ENCODE measurements at regions not wholly inside any gene's neighbourhood (a gene's known extent, or its start where the extent isn't known, plus 50 kb on each side); places are given as distances from the start of the nearest gene placed in this dataset.
A peak's percentile ranks its signal among the peaks of the same experiment; 100 is the strongest.

DNA sequence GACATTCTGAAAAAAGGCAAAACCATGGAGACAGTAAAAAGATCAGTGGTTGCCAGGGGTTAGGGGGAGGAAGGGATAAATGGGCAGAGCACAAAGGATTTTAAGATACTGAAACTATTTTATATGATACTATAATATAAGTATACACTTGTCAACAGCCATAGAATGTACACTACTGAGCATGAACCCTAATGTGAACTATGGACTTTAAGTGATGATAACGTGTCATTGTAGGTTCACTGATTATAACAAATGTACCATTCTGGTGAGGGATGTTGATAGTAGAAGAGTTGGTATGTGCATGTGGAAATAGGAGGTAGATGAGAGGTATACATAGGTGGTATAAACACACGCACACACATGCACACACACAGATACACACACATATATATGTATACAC, 241.6 kb downstream of the NOL4 start:
- Histone ChIP-seq H3K27ac (ENCODE audit: low read depth) (no peak overlapping the region), H3K36me3 (ENCODE audit: insufficient read depth) (no peaks in the 10 kb centered on the region), H3K4me3 (ENCODE audit: low read depth, low read length) (no peak overlapping the region), H3K4me1 (ENCODE audit: insufficient read depth) (no peaks in the 10 kb centered on the region)
- no peak for DNase-seq (ENCODE audit: extremely low spot score)
- 91% methylated on average over 2 of the region's 2 CpGs for WGBS

- H3K4me3 ChIP-seq (ENCODE audit: low read depth, low read length) = no peak overlapping the region
- no peaks in the 10 kb centered on the region for H3K4me1 ChIP-seq (ENCODE audit: insufficient read depth)
- no peak overlapping the region for H3K27ac ChIP-seq (ENCODE audit: low read depth)
- H3K36me3 ChIP-seq (ENCODE audit: insufficient read depth) = no peaks in the 10 kb centered on the region
- no peak for DNase-seq (ENCODE audit: extremely low spot score)
Observed at GRCh38 chr18:33960417-33960816, 264.3 kb downstream of the NOL4 start.

- no peaks in the 10 kb centered on the region for H3K36me3 ChIP-seq (ENCODE audit: insufficient read depth)
- WGBS = 55% methylated on average over 2 of the region's 2 CpGs
- no peaks in the 10 kb centered on the region for H3K4me1 ChIP-seq (ENCODE audit: insufficient read depth)
- no peak overlapping the region for H3K27ac ChIP-seq (ENCODE audit: low read depth)
- no peak overlapping the region for H3K4me3 ChIP-seq (ENCODE audit: low read depth, low read length)
- DNase-seq (ENCODE audit: extremely low spot score) = no peak
Observed at GRCh38 chr18:33959609-33960008, 265.1 kb downstream of the NOL4 start.

DNA sequence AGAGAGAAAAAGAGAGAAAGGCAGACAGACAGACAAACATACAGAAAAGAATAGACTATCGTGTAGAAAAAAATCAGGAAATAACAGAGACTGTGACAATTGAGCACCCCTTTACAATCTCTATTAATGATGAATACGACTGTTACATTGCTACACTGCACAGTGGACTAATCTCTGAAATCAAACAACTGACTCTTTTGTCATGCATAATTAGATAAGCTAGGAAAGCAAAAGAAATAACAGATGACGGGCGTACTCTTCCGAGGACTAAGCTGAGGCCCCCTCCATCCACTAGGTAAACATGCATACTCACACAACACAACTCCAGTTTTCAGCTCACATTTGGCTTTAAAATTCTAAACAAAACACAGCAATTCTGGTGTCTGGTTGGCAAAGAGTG, 267.0 kb downstream of the NOL4 start:
- WGBS = 54% methylated on average over 5 of the region's 5 CpGs
- DNase-seq (ENCODE audit: extremely low spot score) = no peak

DNA sequence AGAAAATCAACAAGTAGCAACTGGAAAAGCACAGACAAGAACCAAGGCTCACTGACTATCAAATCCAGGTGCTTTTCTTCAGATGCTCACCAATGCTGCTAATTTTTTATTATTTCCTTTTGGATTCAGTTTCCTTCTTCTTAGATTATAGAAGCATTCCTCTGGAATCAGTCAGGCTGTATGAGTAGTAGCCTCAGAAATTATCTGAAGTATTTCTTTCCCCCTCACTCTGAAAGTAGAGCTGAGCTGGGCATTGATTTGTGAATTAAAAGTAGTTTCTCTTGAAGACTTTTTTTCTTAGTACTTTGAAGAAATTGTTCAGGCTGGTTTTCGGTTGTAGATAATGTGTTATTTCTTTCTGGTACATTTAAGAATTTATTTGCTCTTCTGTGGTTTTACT, 273.7 kb downstream of the NOL4 start:
- 69% methylated on average over 1 of the region's 1 CpG for WGBS

More for the DNA sequence above, 267.0 kb downstream of the NOL4 start:
- H3K4me3 ChIP-seq (ENCODE audit: low read depth, low read length) = no peak overlapping the region
- no peaks in the 10 kb centered on the region for H3K36me3 ChIP-seq (ENCODE audit: insufficient read depth)
- H3K27ac ChIP-seq (ENCODE audit: low read depth) = no peak overlapping the region
- H3K4me1 ChIP-seq (ENCODE audit: insufficient read depth) = no peaks in the 10 kb centered on the region

GRCh38 chr18:33946336-33946735, 278.4 kb downstream of the NOL4 start:
- WGBS = 82% methylated on average over 1 of the region's 1 CpG
- Histone ChIP-seq H3K4me3 (ENCODE audit: low read depth, low read length) (no peak overlapping the region), H3K27ac (ENCODE audit: low read depth) (no peak overlapping the region), H3K36me3 (ENCODE audit: insufficient read depth) (no peaks in the 10 kb centered on the region), H3K4me1 (ENCODE audit: insufficient read depth) (no peaks in the 10 kb centered on the region)
- DNase-seq (ENCODE audit: extremely low spot score) = no peak

More for the DNA sequence above, 273.7 kb downstream of the NOL4 start:
- no peak overlapping the region for H3K4me3 ChIP-seq (ENCODE audit: low read depth, low read length)
- no peaks in the 10 kb centered on the region for H3K36me3 ChIP-seq (ENCODE audit: insufficient read depth)
- no peaks in the 10 kb centered on the region for H3K4me1 ChIP-seq (ENCODE audit: insufficient read depth)
- H3K27ac ChIP-seq (ENCODE audit: low read depth) = no peak overlapping the region
- no peak for DNase-seq (ENCODE audit: extremely low spot score)

- H3K27ac ChIP-seq (ENCODE audit: low read depth) = no peak overlapping the region
- H3K4me3 ChIP-seq (ENCODE audit: low read depth, low read length) = no peak overlapping the region
- H3K4me1 ChIP-seq (ENCODE audit: insufficient read depth) = no peaks in the 10 kb centered on the region
- no peaks in the 10 kb centered on the region for H3K36me3 ChIP-seq (ENCODE audit: insufficient read depth)
- no peak for DNase-seq (ENCODE audit: extremely low spot score)
Observed at GRCh38 chr18:33944493-33944892, 280.2 kb downstream of the NOL4 start.

GRCh38 chr18:33937270-33937816, 287.4 kb downstream of the NOL4 start:
- H3K27ac ChIP-seq (ENCODE audit: low read depth) = no peak overlapping the region
- no peak overlapping the region for H3K4me3 ChIP-seq (ENCODE audit: low read depth, low read length)
- H3K4me1 ChIP-seq (ENCODE audit: insufficient read depth) = no peaks in the 10 kb centered on the region
- no peak for DNase-seq (ENCODE audit: extremely low spot score)
- H3K36me3 ChIP-seq (ENCODE audit: insufficient read depth) = no peaks in the 10 kb centered on the region

GRCh38 chr18:33934258-33934657, 290.5 kb downstream of the NOL4 start:
- DNase-seq (ENCODE audit: extremely low spot score) = no peak
- 71% methylated on average over 1 of the region's 1 CpG for WGBS
- H3K36me3 ChIP-seq (ENCODE audit: insufficient read depth) = no peaks in the 10 kb centered on the region
- H3K4me3 ChIP-seq (ENCODE audit: low read depth, low read length) = no peak overlapping the region
- no peaks in the 10 kb centered on the region for H3K4me1 ChIP-seq (ENCODE audit: insufficient read depth)
- H3K27ac ChIP-seq (ENCODE audit: low read depth) = no peak overlapping the region

DNA sequence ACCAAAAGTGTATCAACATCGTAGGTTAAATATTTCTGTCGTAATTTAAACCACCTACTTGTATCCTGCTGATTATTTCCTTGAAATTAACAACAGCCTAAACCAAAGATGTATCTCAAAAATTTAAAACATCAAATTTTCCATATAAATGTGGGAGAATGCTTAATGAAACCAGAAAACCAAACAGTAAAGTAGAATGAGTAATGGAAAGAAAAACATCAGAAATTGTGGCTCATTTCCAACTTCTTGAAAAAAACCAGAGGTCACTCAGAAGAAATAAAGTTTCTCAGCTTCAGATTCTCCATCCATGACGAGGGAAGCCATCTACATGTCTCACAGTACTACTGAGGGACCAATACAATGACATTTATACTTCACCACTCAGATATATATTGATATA, 296.5 kb downstream of the NOL4 start:
- H3K4me3 ChIP-seq (ENCODE audit: low read depth, low read length) = no peak overlapping the region
- no peaks in the 10 kb centered on the region for H3K36me3 ChIP-seq (ENCODE audit: insufficient read depth)
- H3K27ac ChIP-seq (ENCODE audit: low read depth) = no peak overlapping the region
- no peaks in the 10 kb centered on the region for H3K4me1 ChIP-seq (ENCODE audit: insufficient read depth)
- DNase-seq (ENCODE audit: extremely low spot score) = no peak
- WGBS = 50% methylated on average over 3 of the region's 3 CpGs

GRCh38 chr18:33924576-33924975, 300.1 kb downstream of the NOL4 start:
- Histone ChIP-seq H3K27ac (ENCODE audit: low read depth) (no peak overlapping the region), H3K4me3 (ENCODE audit: low read depth, low read length) (no peak overlapping the region), H3K4me1 (ENCODE audit: insufficient read depth) (no peaks in the 10 kb centered on the region), H3K36me3 (ENCODE audit: insufficient read depth) (no peaks in the 10 kb centered on the region)
- 86% methylated on average over 3 of the region's 3 CpGs for WGBS
- DNase-seq (ENCODE audit: extremely low spot score) = no peak

DNA sequence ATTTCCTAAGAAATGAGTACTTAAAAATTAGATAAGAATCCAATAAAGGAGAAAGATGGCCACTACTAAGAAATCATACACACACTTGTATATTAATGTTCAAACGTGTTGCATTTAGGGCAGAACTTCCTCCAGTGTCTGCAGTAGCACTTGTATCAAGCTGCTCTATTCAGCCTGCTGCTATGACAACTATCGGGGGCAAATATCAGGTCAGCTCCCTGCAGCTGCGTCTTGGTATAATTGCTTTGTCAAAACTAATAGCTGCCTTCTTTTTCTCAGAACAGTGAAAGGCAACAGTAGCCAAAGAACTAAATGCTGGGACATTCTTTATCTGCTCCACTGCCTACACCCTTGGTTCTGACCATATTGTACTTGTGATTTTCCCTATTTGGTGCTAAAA, 300.7 kb downstream of the NOL4 start:
- Histone ChIP-seq H3K4me1 (ENCODE audit: insufficient read depth) (no peaks in the 10 kb centered on the region), H3K4me3 (ENCODE audit: low read depth, low read length) (no peak overlapping the region), H3K36me3 (ENCODE audit: insufficient read depth) (no peaks in the 10 kb centered on the region), H3K27ac (ENCODE audit: low read depth) (no peak overlapping the region)
- DNase-seq (ENCODE audit: extremely low spot score) = peak; percentile 8
- WGBS = 57% methylated on average over 3 of the region's 3 CpGs

- 71% methylated on average over 3 of the region's 3 CpGs for WGBS
- no peak for DNase-seq (ENCODE audit: extremely low spot score)
- no peak overlapping the region for H3K27ac ChIP-seq (ENCODE audit: low read depth)
- H3K4me3 ChIP-seq (ENCODE audit: low read depth, low read length) = no peak overlapping the region
- no peaks in the 10 kb centered on the region for H3K36me3 ChIP-seq (ENCODE audit: insufficient read depth)
- H3K4me1 ChIP-seq (ENCODE audit: insufficient read depth) = no peaks in the 10 kb centered on the region
Observed at GRCh38 chr18:33918571-33918970, 306.1 kb downstream of the NOL4 start.

DNA sequence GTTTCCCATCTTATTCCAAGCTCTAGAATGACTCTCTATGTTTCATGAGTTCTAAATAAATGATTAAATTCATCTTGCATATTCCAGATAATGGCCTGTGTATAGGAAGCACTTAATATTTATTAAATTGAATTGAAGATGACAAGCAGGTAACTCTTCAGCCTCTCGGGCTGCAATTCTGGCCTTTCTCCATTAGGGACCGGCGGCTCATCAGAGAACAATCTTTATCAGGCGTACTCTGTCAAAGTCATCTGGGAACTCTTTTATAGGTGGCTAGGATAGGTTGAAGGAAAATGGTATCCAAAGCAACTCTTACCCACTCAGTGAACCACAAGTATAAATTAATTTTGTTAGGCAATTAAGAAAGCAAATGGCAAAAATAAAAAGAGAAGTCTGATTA, 308.5 kb downstream of the NOL4 start:
- 79% methylated on average over 4 of the region's 4 CpGs for WGBS
- Histone ChIP-seq H3K36me3 (ENCODE audit: insufficient read depth) (no peaks in the 10 kb centered on the region), H3K4me1 (ENCODE audit: insufficient read depth) (no peaks in the 10 kb centered on the region), H3K4me3 (ENCODE audit: low read depth, low read length) (no peak overlapping the region), H3K27ac (ENCODE audit: low read depth) (no peak overlapping the region)
- DNase-seq (ENCODE audit: extremely low spot score) = no peak

- no peak overlapping the region for H3K27ac ChIP-seq (ENCODE audit: low read depth)
- H3K4me1 ChIP-seq (ENCODE audit: insufficient read depth) = no peaks in the 10 kb centered on the region
- no peak overlapping the region for H3K4me3 ChIP-seq (ENCODE audit: low read depth, low read length)
- no peaks in the 10 kb centered on the region for H3K36me3 ChIP-seq (ENCODE audit: insufficient read depth)
- DNase-seq (ENCODE audit: extremely low spot score) = no peak
Observed at GRCh38 chr18:33914399-33914798, 310.3 kb downstream of the NOL4 start.
